ENCODE measurements at regions not wholly inside any gene's neighbourhood (a gene's known extent, or its start where the extent isn't known, plus 50 kb on each side); places are given as distances from the start of the nearest gene placed in this dataset.

GRCh38 chr3:110530902-110531301 is 540.7 kb upstream of the NECTIN3 start:
- peaks cover 35% of the 10 kb centered on the region for H3K9me3 Mint-ChIP-seq
- peaks cover 39% of the 10 kb centered on the region for H3K4me1 Mint-ChIP-seq
- H3K4me3 Mint-ChIP-seq = no peak overlapping the region
- H3K27me3 Mint-ChIP-seq (ENCODE audit: low read depth) = no peaks in the 10 kb centered on the region
- TF ChIP-seq ZSCAN18 (CRISPR knock-in tag; IDR thresholded peaks at IDR 0.05) (no peak), MLX (CRISPR knock-in tag; IDR thresholded peaks at IDR 0.05) (no peak), JUN (CRISPR knock-in tag; IDR thresholded peaks at IDR 0.05) (no peak), FOXK1 (CRISPR knock-in tag; IDR thresholded peaks at IDR 0.05) (no peak), USF1 (CRISPR knock-in tag; IDR thresholded peaks at IDR 0.05) (no peak), NFYB (CRISPR knock-in tag; conservative IDR thresholded peaks at IDR 0.05; ENCODE audit: low read depth) (no peak), ZNF396 (CRISPR knock-in tag; IDR thresholded peaks at IDR 0.05; ENCODE audit: borderline replicate concordance) (no peak), ZNF671 (CRISPR knock-in tag; IDR thresholded peaks at IDR 0.05) (no peak), CREM (CRISPR knock-in tag; IDR thresholded peaks at IDR 0.05) (no peak), ATF2 (CRISPR knock-in tag; IDR thresholded peaks at IDR 0.05; ENCODE audit: borderline replicate concordance, low read depth) (no peak), OVOL2 (CRISPR knock-in tag; IDR thresholded peaks at IDR 0.05; ENCODE audit: borderline replicate concordance) (no peak)
- TF ChIP-seq, protein P1, sequence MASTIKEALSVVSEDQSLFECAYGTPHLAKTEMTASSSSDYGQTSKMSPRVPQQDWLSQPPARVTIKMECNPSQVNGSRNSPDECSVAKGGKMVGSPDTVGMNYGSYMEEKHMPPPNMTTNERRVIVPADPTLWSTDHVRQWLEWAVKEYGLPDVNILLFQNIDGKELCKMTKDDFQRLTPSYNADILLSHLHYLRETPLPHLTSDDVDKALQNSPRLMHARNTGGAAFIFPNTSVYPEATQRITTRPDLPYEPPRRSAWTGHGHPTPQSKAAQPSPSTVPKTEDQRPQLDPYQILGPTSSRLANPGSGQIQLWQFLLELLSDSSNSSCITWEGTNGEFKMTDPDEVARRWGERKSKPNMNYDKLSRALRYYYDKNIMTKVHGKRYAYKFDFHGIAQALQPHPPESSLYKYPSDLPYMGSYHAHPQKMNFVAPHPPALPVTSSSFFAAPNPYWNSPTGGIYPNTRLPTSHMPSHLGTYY (CRISPR knock-in tag; IDR thresholded peaks at IDR 0.05) = no peak
- TF ChIP-seq, protein P2, sequence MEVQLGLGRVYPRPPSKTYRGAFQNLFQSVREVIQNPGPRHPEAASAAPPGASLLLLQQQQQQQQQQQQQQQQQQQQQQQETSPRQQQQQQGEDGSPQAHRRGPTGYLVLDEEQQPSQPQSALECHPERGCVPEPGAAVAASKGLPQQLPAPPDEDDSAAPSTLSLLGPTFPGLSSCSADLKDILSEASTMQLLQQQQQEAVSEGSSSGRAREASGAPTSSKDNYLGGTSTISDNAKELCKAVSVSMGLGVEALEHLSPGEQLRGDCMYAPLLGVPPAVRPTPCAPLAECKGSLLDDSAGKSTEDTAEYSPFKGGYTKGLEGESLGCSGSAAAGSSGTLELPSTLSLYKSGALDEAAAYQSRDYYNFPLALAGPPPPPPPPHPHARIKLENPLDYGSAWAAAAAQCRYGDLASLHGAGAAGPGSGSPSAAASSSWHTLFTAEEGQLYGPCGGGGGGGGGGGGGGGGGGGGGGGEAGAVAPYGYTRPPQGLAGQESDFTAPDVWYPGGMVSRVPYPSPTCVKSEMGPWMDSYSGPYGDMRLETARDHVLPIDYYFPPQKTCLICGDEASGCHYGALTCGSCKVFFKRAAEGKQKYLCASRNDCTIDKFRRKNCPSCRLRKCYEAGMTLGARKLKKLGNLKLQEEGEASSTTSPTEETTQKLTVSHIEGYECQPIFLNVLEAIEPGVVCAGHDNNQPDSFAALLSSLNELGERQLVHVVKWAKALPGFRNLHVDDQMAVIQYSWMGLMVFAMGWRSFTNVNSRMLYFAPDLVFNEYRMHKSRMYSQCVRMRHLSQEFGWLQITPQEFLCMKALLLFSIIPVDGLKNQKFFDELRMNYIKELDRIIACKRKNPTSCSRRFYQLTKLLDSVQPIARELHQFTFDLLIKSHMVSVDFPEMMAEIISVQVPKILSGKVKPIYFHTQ (CRISPR knock-in tag; IDR thresholded peaks at IDR 0.05) = no peak
- H3K36me3 Mint-ChIP-seq = peaks cover 14% of the 10 kb centered on the region
- no peak overlapping the region; the same call in 1 of the 2 replicates for H3K27ac Mint-ChIP-seq
- ATAC-seq = no peak
- ChIA-PET CTCF (no interaction called here), POLR2A (no interaction called here)
- no peak for DNase-seq (ENCODE audit: low spot score)

DNA sequence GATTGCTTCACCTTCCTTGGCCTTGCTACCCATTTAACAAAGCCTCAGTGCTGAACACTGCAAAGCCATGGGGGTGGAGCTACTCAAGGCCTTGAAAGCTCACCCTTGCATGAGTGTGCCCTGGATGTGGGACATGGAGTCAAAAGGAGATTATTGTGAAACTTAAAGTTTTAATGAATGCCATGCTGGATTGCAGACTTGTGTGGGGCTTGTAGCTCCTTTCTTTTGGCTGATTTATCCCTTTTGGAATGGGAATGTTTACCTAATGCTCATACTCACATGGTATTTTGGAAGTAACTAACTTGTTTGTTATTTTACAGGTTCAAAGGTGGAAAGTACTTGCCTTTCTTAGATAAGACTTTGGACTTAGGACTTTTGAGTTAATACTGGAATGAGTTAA is 538.5 kb upstream of the NECTIN3 start:
- DNase-seq (ENCODE audit: low spot score) (no peak), ATAC-seq (no peak)
- Mint-ChIP-seq H3K4me3 (no peak overlapping the region), H3K27ac (no peak overlapping the region), H3K4me1 (peaks cover 23% of the 10 kb centered on the region), H3K36me3 (peaks cover 12% of the 10 kb centered on the region), H3K9me3 (peaks cover 36% of the 10 kb centered on the region), H3K27me3 (ENCODE audit: low read depth) (no peaks in the 10 kb centered on the region)
- ChIA-PET POLR2A (interaction anchor here (0.6 kb wide), 1 partner anchor 545 kb away, joined by 3 read pairs; no protein-coding TSS in a partner anchor), CTCF (no interaction called here)
- TF ChIP-seq SMAD4 (CRISPR knock-in tag; IDR thresholded peaks at IDR 0.05) (no peak), E2F1 (CRISPR knock-in tag; IDR thresholded peaks at IDR 0.05) (no peak), ZNF317 (CRISPR knock-in tag; IDR thresholded peaks at IDR 0.05; ENCODE audit: borderline replicate concordance, low read depth) (no peak), SMAD3 (CRISPR knock-in tag; IDR thresholded peaks at IDR 0.05; ENCODE audit: borderline replicate concordance) (no peak), GABPB1 (CRISPR knock-in tag; IDR thresholded peaks at IDR 0.05) (no peak), TP53 (CRISPR knock-in tag; IDR thresholded peaks at IDR 0.05) (no peak), ZSCAN18 (CRISPR knock-in tag; IDR thresholded peaks at IDR 0.05) (no peak), ZNF416 (CRISPR knock-in tag; IDR thresholded peaks at IDR 0.05) (no peak)

Measured in WTC11 (cell line).